ENCODE measurements at regions not wholly inside any gene's neighbourhood (a gene's known extent, or its start where the extent isn't known, plus 50 kb on each side); places are given as distances from the start of the nearest gene placed in this dataset.

DNA sequence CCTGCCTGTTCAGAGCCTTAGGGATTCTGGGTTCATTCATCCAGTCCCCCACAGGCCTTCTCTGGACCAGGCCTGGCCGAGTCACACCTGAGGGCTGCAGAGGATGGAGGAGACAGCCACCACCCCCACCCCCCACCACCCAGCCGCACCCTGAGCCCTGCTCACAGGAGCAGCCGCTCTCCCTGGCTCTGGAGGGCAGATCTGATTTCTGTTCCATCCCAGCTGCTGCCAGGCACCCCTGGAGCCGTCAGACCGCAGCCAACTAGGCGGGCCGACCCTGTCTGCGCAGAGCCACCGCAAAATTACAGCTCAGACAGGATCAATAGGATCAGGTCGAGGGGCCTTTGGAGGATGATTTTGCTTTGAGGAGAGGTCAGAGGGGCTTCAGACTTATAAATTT lies 154.6 kb upstream of the MYL2 start:
- no peak for DNase-seq (ENCODE audit: low spot score)
- in situ Hi-C loops (cut with HindIII; ENCODE audit: low sequenced_read_pairs): no loop called here

DNA sequence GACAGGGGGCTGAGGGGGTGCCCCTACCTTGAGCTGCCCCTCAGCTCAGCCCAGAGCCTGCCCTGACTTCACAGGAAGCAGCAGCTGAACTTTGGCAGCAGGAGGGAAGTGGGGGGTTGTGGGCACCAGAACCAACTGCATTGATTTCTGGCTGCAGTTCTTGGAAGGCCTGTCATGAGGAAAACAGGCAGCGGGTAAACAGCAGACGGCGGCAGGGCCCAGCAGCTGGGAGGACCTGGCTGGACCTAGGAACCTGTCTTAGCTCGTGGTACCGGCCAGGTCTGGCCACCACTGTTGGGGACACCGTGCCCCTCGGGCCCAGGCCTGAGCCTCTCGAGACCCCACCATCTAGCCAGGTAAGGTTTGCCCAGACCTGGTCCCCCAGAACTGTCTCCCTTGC lies 154.2 kb upstream of the MYL2 start:
- in situ Hi-C loops (cut with HindIII; ENCODE audit: low sequenced_read_pairs): no loop called here
- DNase-seq (ENCODE audit: low spot score): no peak

DNA sequence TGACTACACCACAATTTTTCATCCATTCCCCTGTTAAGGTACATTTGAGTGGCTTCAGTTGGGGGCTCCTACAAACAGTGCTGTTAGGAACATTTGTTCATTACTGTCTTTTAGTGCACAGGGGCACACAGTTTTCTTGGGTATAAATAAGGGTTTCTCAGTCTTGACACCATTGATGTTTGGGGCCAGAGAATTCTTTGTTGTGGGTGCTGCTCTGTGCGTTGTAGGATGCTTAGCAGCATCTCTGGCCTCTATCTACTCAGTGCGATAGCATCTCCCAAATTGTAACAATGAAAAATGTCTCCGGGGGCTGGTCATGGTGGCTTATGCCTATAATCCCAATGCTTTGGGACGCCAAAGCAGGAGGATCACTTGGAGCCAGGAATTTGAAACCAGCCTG lies 153.0 kb upstream of the MYL2 start:
- in situ Hi-C loops (cut with HindIII; ENCODE audit: low sequenced_read_pairs): no loop called here
- DNase-seq (ENCODE audit: low spot score): no peak

DNA sequence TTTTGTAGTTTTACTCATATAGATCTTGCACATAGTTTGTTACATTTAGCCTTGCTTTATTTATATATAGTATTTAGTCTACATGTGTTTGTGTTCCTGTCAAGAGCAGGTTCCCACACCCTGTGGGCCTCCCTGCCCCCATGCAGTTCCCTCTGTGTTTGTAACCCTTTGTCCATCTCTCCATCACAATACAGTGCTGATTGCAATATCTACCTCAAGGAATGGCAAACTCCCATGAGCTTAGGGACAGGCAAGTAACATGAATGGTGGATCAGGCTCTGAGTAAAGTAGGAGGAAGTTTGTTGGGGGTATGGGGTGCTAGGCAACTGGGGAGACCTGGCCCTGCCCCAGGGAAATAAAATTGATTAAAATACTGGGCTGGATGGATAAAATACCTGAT lies 151.9 kb upstream of the MYL2 start:
- DNase-seq (ENCODE audit: low spot score): no peak
- in situ Hi-C loops (cut with HindIII; ENCODE audit: low sequenced_read_pairs): no loop called here

DNA sequence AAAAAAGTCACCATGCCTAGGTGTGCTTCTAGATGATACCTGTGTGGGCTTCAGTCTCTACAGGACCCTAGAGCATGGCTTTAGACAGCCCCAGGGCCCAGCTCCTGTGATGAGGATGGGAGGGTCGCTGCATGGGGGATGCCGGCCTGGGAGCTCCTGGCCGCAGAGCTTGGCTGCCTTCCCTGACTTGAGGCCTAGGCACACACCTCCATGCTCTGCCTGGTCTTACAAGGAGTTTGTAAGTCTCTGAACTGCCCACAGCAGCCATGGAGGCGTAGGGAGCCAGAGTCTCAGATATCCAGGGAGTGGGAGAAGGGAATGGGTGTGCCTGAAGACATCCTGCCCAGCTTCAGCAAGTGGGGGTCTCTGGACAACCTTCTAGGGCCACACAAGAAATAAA lies 149.5 kb upstream of the MYL2 start:
- DNase-seq (ENCODE audit: low spot score): no peak
- in situ Hi-C loops (cut with HindIII; ENCODE audit: low sequenced_read_pairs): no loop called here

DNA sequence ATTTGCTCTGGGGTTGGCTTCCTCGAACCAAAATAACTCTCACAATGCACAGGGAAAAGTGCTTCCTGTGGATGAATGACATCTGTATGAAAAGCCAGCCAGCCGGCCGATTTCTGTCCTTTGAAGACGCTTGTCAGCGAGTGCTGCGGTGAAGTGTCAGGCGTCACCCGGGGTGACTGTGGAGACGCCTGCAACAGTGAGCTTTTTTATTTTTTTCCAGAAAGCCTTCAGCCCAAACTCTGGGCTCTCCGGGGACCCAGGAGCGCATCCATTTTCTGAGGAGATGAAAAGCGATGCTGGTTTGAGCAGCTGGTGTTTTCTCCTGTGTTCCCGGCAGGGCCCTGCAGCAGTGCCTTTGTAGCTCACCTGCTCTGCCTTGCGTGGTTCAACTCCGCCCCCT lies 147.9 kb upstream of the MYL2 start:
- DNase-seq (ENCODE audit: low spot score): no peak
- in situ Hi-C loops (cut with HindIII; ENCODE audit: low sequenced_read_pairs): no loop called here

DNA sequence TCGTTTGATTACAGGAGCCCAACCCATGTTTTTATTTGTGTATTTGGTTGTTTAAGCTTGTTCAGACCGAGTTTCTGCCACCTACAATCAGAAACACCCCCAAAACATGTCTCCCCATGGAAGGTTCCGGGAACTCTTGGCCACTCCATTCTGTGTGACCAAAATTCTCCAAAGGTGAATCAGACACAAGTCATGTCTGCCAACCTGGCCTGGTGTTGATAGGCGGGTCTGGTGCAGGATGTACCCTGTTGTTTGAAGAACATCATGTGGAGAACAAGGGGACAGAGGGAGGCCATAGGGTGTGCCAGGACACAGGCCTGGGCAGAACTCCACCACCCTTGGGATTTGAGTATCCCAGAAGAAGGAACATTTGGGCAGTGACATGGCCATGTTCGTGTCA lies 147.1 kb upstream of the MYL2 start:
- in situ Hi-C loops (cut with HindIII; ENCODE audit: low sequenced_read_pairs): no loop called here
- no peak for DNase-seq (ENCODE audit: low spot score)

DNA sequence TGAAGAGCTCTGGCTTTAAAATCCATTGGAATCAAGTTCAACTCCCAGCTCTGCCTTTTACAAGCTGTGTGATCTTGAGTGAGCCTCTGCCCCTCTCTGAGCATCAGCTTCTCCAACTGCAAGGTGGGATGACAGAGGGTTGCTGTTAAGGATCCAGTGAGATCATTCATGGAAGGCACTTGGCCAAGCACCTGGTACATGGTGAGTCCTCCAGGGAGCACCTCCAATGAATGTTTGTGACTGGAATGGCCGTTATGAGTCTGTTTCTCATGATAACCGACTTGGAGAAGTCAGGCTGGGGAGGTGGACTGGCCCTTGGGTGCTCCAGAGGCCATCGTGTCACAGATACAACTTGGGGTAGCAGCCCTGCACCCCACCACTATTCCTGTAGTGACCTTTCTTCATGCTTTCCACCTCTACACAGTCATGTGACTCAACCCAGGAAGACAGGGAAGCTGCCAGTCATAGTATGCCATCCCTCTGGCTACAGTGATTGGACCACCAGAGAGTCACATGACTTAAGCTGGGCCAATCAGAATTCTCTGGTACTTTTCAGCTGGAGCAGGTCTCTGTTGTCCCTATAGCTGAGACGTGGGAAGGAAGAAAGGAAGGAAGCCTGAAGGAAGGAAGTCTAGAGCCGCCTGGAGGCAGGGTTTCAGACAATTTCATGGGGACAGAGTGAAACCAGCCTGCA lies 146.5 kb upstream of the MYL2 start:
- in situ Hi-C loops (cut with HindIII; ENCODE audit: low sequenced_read_pairs): no loop called here
- no peak for DNase-seq (ENCODE audit: low spot score)

DNA sequence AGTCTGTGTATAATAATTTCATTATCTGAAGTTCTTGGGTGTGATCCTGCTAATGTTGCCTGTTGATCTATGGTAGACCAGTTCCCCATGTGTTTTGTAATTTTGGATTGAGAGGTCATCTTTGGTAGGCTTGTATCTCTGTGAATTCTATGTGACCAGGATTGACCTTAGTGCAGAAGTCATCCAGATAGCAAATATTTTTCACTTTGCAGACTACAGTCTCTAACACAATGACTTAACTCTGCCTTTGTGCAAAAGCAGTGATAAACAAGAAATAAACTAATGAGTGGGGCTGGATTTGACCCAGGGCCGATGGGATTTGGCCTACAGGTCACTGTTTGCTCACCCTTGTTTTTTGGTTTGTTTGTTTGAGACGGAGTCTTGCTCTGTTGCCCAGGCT lies 144.6 kb upstream of the MYL2 start:
- in situ Hi-C loops (cut with HindIII; ENCODE audit: low sequenced_read_pairs): no loop called here
- DNase-seq (ENCODE audit: low spot score): no peak

DNA sequence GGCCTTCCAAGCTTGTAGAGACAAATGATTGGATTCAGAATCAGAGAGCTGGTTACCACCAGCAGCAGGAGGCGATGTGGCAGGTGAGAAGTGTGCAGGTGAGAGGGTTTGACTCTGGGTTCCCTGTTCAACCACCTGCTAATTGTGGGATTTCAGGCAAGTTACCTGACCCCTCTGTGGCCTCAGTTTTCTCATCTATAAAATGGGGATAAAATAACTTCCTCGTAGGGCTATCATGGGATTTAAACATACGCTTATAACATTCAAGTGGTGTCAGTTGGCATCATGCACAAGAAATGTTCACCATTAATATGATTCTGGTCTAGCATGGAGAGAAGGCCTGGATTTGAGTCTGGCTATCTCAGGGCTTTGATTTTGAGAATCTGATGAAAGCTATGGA lies 143.8 kb upstream of the MYL2 start:
- in situ Hi-C loops (cut with HindIII; ENCODE audit: low sequenced_read_pairs): no loop called here
- DNase-seq (ENCODE audit: low spot score): no peak

DNA sequence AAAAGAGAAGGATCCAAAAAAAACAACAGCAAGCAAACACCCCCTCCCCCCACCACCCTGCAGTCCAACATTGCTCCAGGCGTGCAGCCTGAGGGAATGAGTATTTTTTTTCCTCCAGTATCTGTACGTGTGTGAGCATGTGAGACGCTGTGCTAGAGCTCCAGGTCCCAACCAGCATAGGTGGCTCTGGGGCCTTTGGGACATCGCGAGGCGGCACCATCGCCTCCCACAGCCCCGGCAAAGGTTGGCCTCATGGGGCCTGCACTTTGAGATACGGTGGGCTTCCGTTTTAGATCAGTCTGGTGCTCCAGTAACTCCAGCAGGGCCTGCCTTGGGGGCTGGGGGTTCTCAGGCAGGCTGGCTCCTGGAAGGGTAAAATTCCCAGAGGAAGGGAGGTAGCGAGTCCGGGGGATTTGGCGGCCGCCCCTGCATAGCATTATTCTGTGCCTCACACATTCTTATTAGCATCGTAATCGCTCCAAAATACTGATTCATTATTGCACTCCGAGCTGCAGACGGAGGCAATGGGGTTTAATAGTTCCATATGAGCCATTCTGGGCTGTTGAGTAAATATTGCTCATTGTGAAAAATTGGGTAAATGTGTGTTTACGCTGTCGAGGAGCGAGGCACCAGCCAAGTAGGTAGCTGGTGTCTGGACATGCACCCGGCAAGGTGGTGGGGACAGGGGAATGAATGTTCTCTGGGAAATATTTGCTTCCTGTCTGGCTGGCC lies 143.1 kb upstream of the MYL2 start:
- in situ Hi-C loops (cut with HindIII; ENCODE audit: low sequenced_read_pairs): no loop called here
- no peak for DNase-seq (ENCODE audit: low spot score)

DNA sequence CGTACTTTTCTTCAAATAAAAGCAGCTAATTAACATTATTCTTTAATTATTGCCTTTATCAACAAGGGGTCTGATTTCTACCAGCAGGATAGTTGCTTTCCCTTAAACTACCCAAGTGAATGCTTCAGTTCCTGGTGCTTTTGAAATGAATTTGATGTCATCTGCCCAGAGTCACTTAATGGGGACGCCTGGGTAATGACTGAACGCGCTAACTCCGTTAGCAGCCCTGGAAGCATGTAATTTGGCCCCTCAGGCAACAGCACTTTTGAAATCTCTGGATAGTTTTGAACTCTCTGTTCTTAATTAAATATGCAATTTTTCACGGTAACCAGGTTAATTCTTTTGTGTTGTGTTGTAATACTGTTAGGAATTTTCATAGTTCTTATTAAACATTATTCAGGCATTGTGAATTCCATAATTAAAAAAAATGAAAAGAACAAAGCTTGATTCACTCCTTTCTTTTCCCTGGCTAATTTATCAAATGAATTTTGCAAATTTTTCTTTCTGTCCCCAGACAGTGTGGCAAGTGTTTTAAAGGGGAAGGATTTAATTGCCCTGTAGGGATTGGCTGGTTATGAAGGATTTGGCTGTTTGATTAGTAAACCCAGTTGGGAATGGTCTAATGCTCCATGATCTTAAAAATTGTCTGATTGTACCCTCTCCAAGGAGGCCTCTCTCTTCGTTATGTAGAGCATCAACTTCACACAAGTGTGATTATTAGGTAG lies 137.5 kb upstream of the MYL2 start:
- DNase-seq (ENCODE audit: low spot score): no peak
- in situ Hi-C loops (cut with HindIII; ENCODE audit: low sequenced_read_pairs): no loop called here

DNA sequence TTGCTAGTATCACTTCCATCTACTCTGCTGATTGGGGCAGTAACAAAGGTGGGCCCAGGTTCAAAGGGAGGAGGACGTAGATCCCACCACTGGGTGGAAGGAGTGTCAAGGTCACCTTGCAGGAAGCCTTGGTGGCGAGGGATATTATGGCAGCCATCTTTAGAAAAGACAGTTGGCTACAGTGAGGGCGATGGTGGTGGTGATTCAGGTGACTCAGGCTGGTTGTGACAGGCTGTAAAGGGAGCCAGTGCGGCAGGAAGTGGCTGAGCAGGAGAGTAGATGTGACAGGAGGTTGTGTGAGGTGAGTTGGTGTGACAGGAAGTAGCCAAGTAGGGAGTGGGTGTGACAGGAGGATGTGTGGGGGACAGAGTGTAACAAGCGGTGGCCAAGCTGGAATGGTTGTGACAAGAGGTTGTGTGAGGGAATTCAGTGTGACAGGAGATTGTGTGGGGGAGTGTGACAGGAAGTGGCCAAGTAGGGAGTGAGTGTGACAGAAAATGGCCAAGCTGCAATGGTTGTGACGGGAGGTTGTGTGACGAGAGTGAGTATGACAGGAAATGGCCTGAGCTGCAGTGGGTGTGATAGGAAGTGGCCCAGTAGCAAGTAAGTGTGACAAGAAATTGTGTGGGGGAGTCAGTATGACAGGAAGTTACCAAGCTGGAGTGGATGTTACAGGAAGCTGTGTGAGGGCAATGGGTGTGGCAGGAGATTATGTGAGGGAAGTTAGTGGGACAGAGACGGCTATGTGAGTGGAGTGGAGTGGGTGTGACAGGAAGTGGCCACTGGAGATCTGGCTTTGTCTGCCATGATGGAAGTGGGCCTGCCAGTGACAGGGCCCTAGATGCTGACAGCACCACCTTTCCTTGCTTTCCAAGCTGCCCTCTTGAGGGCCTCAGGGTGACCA lies 136.5 kb upstream of the MYL2 start:
- in situ Hi-C loops (cut with HindIII; ENCODE audit: low sequenced_read_pairs): no loop called here
- no peak for DNase-seq (ENCODE audit: low spot score)

DNA sequence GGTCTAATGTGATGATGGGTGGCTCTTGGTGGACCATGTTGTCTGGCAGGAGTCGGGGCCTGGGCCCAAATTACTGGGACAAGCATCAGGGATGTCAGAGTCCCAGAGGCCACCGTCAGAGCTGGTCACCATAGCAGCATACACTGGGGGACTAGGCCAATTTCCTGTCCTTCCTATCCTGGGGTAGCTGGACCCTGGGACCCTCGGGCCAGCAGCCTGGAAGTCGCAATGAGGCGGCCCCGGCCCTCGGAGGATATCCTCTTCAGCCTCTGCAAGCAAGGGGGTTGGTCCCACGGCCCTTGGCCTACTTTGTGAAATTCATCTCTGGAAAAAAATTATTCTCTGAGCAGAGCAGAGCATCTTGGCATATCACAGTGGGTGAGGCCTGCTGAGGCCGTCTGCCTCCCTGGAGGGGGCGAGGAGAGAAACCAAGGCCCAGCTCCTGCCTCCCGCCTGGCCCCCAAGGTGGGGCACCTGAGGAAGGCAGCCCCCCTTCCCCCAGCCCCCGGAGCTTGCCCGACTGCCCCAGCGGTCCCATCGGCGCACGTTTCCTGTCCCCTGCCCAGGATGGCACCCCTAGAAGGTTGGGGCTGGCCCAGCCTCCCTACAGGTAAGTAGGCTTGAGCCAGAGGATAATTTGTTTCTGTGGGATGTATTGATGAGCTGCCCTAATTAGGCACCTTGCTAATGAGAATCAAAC lies 135.0 kb upstream of the MYL2 start:
- DNase-seq (ENCODE audit: low spot score): no peak
- in situ Hi-C loops (cut with HindIII; ENCODE audit: low sequenced_read_pairs): no loop called here

DNA sequence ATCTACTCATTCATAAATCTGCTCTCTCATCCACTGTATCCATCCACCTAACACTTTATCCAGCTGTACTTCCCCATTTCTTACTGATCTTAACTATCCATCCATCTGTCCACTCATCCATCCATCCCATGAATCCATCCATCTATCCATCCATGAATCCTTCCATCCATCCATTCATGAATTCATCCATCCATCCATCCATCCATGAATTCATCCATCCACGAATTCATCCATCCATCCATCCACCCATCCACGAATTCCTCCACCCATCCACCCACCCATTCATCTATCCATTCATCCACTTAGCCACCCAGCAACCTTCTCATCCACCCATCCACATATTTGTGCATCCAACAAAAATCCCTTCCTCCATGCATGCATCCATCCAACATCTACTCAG lies 128.6 kb upstream of the MYL2 start:
- DNase-seq (ENCODE audit: low spot score): no peak

DNA sequence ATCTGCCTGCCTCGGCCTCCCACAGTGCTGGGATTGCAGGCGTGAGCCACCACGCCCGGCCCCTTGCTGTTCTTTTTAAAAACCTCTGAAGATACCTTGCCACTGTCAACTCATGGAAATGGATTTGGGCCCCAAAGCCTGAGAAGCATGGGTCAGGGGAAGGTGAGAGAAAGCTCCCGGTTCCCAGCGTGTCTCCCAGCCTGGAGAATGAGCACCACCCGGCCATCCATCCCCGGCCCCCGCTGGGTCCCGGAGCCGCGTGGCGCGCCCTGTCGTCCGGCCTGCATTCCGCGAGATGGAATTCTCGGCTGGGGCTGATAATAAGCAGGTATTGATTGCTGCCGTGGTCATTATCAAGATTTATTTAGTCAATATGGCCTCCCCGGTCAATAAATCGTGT lies 126.5 kb upstream of the MYL2 start:
- in situ Hi-C loops (cut with HindIII; ENCODE audit: low sequenced_read_pairs): no loop called here
- DNase-seq (ENCODE audit: low spot score): no peak

More for the DNA sequence above, 128.6 kb upstream of the MYL2 start:
- in situ Hi-C loops (cut with HindIII; ENCODE audit: low sequenced_read_pairs): no loop called here

DNA sequence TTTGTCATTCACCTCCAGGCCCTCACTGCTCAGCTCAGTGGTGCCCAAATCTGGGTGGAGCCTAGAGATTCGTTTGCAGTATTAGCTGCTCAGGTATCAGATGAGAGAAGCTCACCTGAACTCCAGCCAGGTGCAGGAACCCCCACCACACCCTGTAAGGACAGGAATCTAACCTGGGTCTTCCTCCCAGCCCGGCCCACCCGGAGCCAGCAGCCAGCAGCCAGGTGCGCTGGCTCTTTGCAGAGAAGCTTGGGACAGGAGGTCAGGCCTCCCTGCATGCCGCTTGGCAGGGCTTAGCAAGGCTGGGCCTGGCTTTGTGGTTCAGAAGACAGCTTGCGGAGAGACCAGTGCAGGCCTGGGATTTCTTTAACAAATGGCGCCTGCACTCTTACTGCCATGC lies 125.6 kb upstream of the MYL2 start:
- DNase-seq (ENCODE audit: low spot score): no peak

DNA sequence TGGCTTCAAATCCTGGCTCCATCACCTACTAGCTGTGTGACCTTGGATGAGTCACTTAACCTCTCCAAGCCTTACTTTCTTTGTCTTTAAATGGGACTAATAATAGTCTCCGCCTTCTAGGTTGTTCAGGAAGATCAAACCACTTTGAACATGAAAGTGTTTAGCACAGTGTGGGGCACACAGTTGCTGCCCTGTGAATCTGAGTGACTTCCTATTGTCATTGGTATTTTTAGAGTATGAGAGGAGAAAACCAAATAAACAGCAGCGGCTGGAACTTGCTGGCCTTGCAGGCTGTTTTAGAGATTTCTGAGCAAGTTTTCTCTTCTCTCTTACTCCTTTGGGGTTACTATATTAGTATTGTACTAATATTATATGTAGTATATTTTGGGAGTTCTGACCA lies 120.7 kb upstream of the MYL2 start:
- in situ Hi-C loops (cut with HindIII; ENCODE audit: low sequenced_read_pairs): no loop called here
- no peak for DNase-seq (ENCODE audit: low spot score)

More for the DNA sequence above, 125.6 kb upstream of the MYL2 start:
- in situ Hi-C loops (cut with HindIII; ENCODE audit: low sequenced_read_pairs): no loop called here

DNA sequence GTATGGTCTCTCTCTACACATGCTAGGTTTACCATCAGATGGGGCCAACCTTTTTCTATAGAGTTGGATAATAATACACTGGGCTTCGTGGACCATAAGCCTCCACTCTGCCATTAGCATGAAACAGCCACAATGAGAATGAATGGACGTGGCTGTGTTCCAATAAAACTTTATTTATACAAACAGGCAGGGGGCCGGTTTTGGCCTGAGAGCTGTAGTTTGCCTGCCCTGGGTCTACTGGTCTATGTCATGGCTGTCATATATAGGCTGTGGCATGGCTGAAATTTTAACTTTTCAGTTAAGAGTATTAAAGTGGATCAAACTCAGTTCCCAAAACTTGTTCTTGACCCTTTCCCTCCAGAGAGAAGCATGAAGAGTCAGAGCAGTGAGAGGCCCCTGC lies 120.3 kb upstream of the MYL2 start:
- in situ Hi-C loops (cut with HindIII; ENCODE audit: low sequenced_read_pairs): no loop called here
- no peak for DNase-seq (ENCODE audit: low spot score)

Measured in G401 (cell line).